HG02588 (cell line): ENCODE measurements at regions not wholly inside any gene's neighbourhood (a gene's known extent, or its start where the extent isn't known, plus 50 kb on each side); places are given as distances from the start of the nearest gene placed in this dataset.

Experiments
- ATAC-seq: cut with Tn5 transposase; IDR thresholded peaks from one replicate; pipeline ENCODE4 v1.9.1; 2021; ENCODE audit warnings: mild to moderate bottlenecking, moderate library complexity; ENCODE audit not compliant: unreplicated experiment

DNA sequence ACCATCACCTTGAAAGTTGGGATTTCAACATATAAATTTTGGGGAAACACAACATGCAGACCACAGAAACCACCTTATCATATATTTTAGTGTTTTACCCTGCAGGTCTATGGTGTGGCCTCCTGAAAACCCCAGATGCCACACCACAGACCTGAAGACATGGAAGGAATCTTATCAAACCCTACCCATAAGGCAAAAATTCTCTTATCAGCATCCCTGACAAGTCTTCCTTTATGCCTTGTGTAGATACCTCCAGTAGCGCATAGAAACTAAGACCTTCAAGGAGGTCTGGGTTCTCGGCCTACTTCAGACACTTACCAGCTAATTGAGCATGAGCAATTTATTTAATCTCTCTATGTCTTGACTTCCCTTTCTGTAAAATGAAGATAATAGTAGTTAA, 59.1 kb upstream of the SLC14A2 start:
- no peak for ATAC-seq

DNA sequence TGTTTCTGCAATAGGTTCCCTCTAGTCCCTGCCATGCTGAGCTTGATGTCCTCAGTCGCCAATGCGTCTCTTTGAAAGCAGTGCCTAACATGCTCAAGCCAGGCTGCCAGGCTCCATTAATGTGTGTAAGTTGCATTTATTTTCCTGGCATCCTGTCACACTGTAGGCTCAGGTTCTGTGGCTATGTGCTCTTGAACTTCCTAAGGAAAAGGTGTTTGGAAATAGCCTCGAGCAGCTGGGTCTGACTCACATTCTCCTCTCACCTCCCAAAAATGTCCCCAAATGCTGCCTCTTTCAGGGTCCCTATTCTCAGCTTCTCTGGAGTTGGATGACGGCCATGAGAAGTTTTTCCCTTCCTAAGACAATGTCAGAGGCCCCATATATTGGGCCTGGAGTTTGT, 58.0 kb upstream of the SLC14A2 start:
- no peak for ATAC-seq

DNA sequence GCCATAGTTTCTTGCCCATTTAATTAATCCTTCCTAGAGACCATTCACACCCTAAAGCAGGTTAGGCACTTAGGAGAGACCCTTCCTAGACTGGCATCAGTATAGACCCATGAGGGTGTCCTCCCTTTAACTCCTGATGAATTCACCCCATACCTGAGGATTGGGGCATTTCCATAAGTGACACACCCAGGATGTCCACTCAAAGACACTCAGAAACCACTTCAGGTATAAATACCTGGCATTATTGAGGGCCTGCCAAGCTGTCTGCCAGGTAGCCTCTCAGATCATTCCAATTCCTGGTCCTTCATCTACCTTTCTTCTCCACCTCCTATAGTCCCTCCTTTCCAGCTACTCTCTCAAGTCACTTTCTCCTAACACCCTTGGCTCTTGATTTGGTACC, 57.5 kb upstream of the SLC14A2 start:
- ATAC-seq, result no peak

DNA sequence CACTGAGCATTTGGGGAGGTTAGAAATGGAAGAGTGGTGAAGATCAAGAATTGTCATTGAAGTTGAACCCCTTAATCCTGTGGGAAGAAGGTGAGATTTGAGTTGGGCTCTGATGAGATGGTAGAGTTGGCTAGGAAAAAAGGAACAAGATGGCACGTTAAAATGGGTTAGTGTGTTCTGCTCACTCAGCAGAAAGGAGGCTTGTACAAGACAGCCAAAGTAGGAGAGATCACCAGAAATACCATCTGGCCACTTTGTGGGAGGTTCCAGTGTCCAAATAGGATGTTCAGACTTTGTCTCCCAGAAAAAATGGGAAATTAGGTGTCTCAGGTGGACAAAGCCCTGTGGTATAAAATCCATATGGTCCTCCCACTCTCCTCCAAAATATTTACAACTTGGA, 56.0 kb upstream of the SLC14A2 start:
- no peak for ATAC-seq

DNA sequence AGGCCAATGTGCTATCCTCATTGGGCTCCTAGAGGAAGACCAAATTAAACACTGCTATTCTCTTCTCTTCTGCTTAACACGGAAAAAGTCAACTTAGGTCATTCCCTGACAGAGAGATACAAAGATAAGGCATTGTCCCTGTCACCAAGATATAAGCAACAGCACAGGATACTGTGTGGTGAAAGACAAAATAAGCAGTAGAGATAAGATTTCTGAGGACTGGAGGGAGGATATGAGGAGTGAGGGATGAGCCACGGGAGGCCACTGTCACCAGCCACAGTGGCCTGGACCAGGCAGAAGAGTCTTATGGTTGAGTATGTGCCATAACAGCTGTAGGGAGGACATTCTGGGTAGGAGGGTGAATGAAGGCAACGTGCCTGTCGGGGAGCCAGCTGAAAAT, 54.4 kb upstream of the SLC14A2 start:
- no peak for ATAC-seq

DNA sequence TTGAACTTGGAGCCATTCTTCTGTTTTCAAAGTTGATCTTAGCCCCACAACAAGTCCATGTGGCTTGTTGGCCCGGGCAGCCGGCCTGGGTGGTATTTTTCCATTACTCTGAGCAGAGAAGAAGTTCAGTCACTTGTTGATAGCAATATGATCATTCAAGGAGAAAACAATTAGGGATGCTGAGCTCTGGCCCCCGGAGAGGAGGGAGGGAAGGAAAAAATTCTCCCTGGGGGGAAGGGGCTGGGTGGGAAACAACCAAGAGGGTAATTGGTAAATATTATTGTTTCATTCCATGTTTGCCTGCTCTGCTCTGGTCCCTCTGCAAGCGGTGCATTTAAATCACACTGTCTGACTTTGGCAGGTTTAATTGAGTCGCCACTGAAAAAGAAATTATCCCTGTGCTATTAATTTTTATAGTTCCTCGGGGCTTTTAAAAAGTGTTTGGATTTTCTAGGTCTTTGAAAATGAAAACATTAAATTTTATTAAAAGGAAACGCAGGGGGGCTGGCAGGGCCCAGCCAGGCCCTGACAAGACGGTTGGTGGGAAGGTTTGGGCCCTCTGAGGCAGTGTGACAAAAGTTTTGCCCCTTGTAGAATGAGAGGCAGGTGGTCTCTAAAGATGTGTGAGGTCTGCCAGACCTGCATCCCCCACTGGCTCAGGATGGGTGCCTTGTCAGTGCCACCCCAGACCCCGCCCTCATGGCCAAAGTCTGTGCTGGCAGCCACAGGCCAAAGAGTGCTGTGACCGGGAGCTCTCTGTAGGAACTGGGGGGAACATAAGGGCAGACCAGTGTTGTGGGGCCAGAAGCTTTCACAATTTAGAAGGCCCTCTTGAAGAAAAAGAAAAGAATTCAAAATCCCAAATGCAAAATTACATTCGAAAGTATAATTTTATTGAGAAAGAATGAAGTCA, 52.5 kb upstream of the SLC14A2 start:
- no peak for ATAC-seq

DNA sequence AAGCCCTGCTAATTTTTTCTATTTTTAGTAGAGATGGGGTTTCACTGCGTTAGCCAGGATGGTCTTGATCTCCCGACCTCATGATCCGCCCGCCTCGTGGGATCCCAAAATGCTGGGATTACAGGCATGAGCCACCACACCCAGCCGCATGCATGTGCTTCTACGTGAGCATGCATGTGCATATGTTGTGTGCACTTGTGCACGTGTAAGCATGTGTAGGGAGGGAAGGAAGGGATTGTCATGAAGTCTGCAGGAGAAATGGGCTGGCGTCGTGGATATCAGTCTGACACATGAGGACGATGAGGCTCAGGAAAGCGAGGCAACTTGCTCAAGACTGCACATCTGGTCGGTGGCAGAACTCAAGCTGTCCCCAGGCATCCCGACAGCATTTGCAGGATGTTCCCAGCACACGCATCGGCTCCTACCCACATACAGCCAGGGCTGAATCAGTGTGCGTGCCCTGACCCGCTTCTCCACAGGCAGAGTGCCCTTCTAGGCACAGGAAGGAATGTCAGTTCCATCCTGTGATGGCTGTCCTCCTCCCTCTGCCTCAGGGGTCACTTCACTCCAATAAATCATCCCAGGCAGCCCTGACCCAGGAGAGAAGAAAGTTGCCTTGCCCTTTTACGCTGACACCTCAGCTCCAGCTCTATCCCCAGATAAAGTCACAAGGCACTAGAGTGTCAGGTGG, 49.9 kb upstream of the SLC14A2 start:
- ATAC-seq, result no peak
